ENCODE measurements at regions not wholly inside any gene's neighbourhood (a gene's known extent, or its start where the extent isn't known, plus 50 kb on each side); places are given as distances from the start of the nearest gene placed in this dataset.
"Not testable (repeated sequence)": the region's sequence is repeated elsewhere in the genome, so short reads cannot be mapped to it uniquely, and the experiment has no call there.

GRCh38 chr5:89826938-89827337 is 582.6 kb downstream of the CETN3 start:
- H3K4me3 ChIP-seq (ENCODE audit: low read depth in 1 of 2, low read length in 2 of 2) = no peak overlapping the region
- H3K36me3 ChIP-seq (ENCODE audit: insufficient read depth, low read length) = no peaks in the 10 kb centered on the region
- no peaks in the 10 kb centered on the region for H3K9me3 ChIP-seq (ENCODE audit: low read length)
- H3K27ac ChIP-seq (ENCODE audit: low read depth, low read length) = no peak overlapping the region
- no peak overlapping the region for H3K9ac ChIP-seq (ENCODE audit: low read length)
- H3K4me1 ChIP-seq (ENCODE audit: insufficient read depth, low read length) = peaks cover 16% of the 10 kb centered on the region
- H3K27me3 ChIP-seq (ENCODE audit: control insufficient read depth in 1 of 2, insufficient read depth in 2 of 2, low read length in 2 of 2) = no peaks in the 10 kb centered on the region

GRCh38 chr5:89823046-89823445 is 586.5 kb downstream of the CETN3 start:
- H3K4me3 ChIP-seq (ENCODE audit: low read depth in 1 of 2, low read length in 2 of 2) = no peak overlapping the region
- H3K36me3 ChIP-seq (ENCODE audit: insufficient read depth, low read length) = no peaks in the 10 kb centered on the region
- no peaks in the 10 kb centered on the region for H3K4me1 ChIP-seq (ENCODE audit: insufficient read depth, low read length)
- H3K27me3 ChIP-seq (ENCODE audit: control insufficient read depth in 1 of 2, insufficient read depth in 2 of 2, low read length in 2 of 2) = no peaks in the 10 kb centered on the region
- H3K9ac ChIP-seq (ENCODE audit: low read length) = no peak overlapping the region
- no peaks in the 10 kb centered on the region for H3K9me3 ChIP-seq (ENCODE audit: low read length)
- H3K27ac ChIP-seq (ENCODE audit: low read depth, low read length) = no peak overlapping the region

- no peaks in the 10 kb centered on the region for H3K27me3 ChIP-seq (ENCODE audit: control insufficient read depth in 1 of 2, insufficient read depth in 2 of 2, low read length in 2 of 2)
- H3K9me3 ChIP-seq (ENCODE audit: low read length) = no peaks in the 10 kb centered on the region
- no peaks in the 10 kb centered on the region for H3K4me1 ChIP-seq (ENCODE audit: insufficient read depth, low read length)
- no peak overlapping the region for H3K4me3 ChIP-seq (ENCODE audit: low read depth in 1 of 2, low read length in 2 of 2)
- H3K27ac ChIP-seq (ENCODE audit: low read depth, low read length) = no peak overlapping the region
- H3K36me3 ChIP-seq (ENCODE audit: insufficient read depth, low read length) = no peaks in the 10 kb centered on the region
- no peak overlapping the region for H3K9ac ChIP-seq (ENCODE audit: low read length)
Observed at GRCh38 chr5:89817841-89818240, 591.7 kb downstream of the CETN3 start.

GRCh38 chr5:89816038-89816437 is 593.5 kb downstream of the CETN3 start:
- Histone ChIP-seq H3K4me3 (ENCODE audit: low read depth in 1 of 2, low read length in 2 of 2) (no peak overlapping the region), H3K9me3 (ENCODE audit: low read length) (no peaks in the 10 kb centered on the region), H3K4me1 (ENCODE audit: insufficient read depth, low read length) (no peaks in the 10 kb centered on the region), H3K27ac (ENCODE audit: low read depth, low read length) (no peak overlapping the region), H3K9ac (ENCODE audit: low read length) (no peak overlapping the region), H3K36me3 (ENCODE audit: insufficient read depth, low read length) (no peaks in the 10 kb centered on the region), H3K27me3 (ENCODE audit: control insufficient read depth in 1 of 2, insufficient read depth in 2 of 2, low read length in 2 of 2) (no peaks in the 10 kb centered on the region)

GRCh38 chr5:89800735-89801134 is 608.8 kb downstream of the CETN3 start:
- not testable (repeated sequence) for H3K4me1 ChIP-seq (ENCODE audit: insufficient read depth, low read length); H3K27ac ChIP-seq (ENCODE audit: low read depth, low read length); H3K9me3 ChIP-seq (ENCODE audit: low read length); H3K36me3 ChIP-seq (ENCODE audit: insufficient read depth, low read length); H3K9ac ChIP-seq (ENCODE audit: low read length); H3K27me3 ChIP-seq (ENCODE audit: control insufficient read depth in 1 of 2, insufficient read depth in 2 of 2, low read length in 2 of 2); H3K4me3 ChIP-seq (ENCODE audit: low read depth in 1 of 2, low read length in 2 of 2)

- not testable (repeated sequence) for H3K9me3 ChIP-seq (ENCODE audit: low read length)
Observed at GRCh38 chr5:89794504-89794903, 615.1 kb downstream of the CETN3 start.

GRCh38 chr5:89779734-89780133 is 629.8 kb downstream of the CETN3 start:
- not testable (repeated sequence) for H3K9me3 ChIP-seq (ENCODE audit: low read length); H3K27ac ChIP-seq (ENCODE audit: low read depth, low read length); H3K4me1 ChIP-seq (ENCODE audit: insufficient read depth, low read length); H3K9ac ChIP-seq (ENCODE audit: low read length); H3K4me3 ChIP-seq (ENCODE audit: low read depth in 1 of 2, low read length in 2 of 2); H3K36me3 ChIP-seq (ENCODE audit: insufficient read depth, low read length); H3K27me3 ChIP-seq (ENCODE audit: control insufficient read depth in 1 of 2, insufficient read depth in 2 of 2, low read length in 2 of 2)

More at GRCh38 chr5:89794504-89794903, 615.1 kb downstream of the CETN3 start:
- not testable (repeated sequence) for H3K27me3 ChIP-seq (ENCODE audit: control insufficient read depth in 1 of 2, insufficient read depth in 2 of 2, low read length in 2 of 2); H3K36me3 ChIP-seq (ENCODE audit: insufficient read depth, low read length); H3K4me3 ChIP-seq (ENCODE audit: low read depth in 1 of 2, low read length in 2 of 2); H3K4me1 ChIP-seq (ENCODE audit: insufficient read depth, low read length); H3K9ac ChIP-seq (ENCODE audit: low read length); H3K27ac ChIP-seq (ENCODE audit: low read depth, low read length)

- Histone ChIP-seq H3K36me3 (ENCODE audit: insufficient read depth, low read length) (no peaks in the 10 kb centered on the region), H3K27me3 (ENCODE audit: control insufficient read depth in 1 of 2, insufficient read depth in 2 of 2, low read length in 2 of 2) (no peaks in the 10 kb centered on the region)
Observed at GRCh38 chr5:89777758-89778157, 631.8 kb downstream of the CETN3 start.

GRCh38 chr5:89769975-89770374 is 639.6 kb downstream of the CETN3 start:
- no peak overlapping the region for H3K9ac ChIP-seq (ENCODE audit: low read length)
- no peaks in the 10 kb centered on the region for H3K9me3 ChIP-seq (ENCODE audit: low read length)

More at GRCh38 chr5:89777758-89778157, 631.8 kb downstream of the CETN3 start:
- Histone ChIP-seq H3K4me1 (ENCODE audit: insufficient read depth, low read length) (no peaks in the 10 kb centered on the region), H3K4me3 (ENCODE audit: low read depth in 1 of 2, low read length in 2 of 2) (no peak overlapping the region), H3K9ac (ENCODE audit: low read length) (no peak overlapping the region), H3K27ac (ENCODE audit: low read depth, low read length) (no peak overlapping the region), H3K9me3 (ENCODE audit: low read length) (peaks cover 6% of the 10 kb centered on the region)

GRCh38 chr5:89759802-89760201 is 649.8 kb downstream of the CETN3 start:
- H3K27ac ChIP-seq (ENCODE audit: low read depth, low read length) = no peak overlapping the region
- peaks cover 4% of the 10 kb centered on the region for H3K4me1 ChIP-seq (ENCODE audit: insufficient read depth, low read length)
- no peak overlapping the region for H3K9ac ChIP-seq (ENCODE audit: low read length)
- no peaks in the 10 kb centered on the region for H3K27me3 ChIP-seq (ENCODE audit: control insufficient read depth in 1 of 2, insufficient read depth in 2 of 2, low read length in 2 of 2)
- no peaks in the 10 kb centered on the region for H3K36me3 ChIP-seq (ENCODE audit: insufficient read depth, low read length)
- H3K4me3 ChIP-seq (ENCODE audit: low read depth in 1 of 2, low read length in 2 of 2) = no peak overlapping the region
- no peaks in the 10 kb centered on the region for H3K9me3 ChIP-seq (ENCODE audit: low read length)

More at GRCh38 chr5:89769975-89770374, 639.6 kb downstream of the CETN3 start:
- Histone ChIP-seq H3K27ac (ENCODE audit: low read depth, low read length) (no peak overlapping the region), H3K36me3 (ENCODE audit: insufficient read depth, low read length) (no peaks in the 10 kb centered on the region), H3K4me3 (ENCODE audit: low read depth in 1 of 2, low read length in 2 of 2) (no peak overlapping the region), H3K27me3 (ENCODE audit: control insufficient read depth in 1 of 2, insufficient read depth in 2 of 2, low read length in 2 of 2) (no peaks in the 10 kb centered on the region), H3K4me1 (ENCODE audit: insufficient read depth, low read length) (no peaks in the 10 kb centered on the region)

GRCh38 chr5:89758146-89758545 is 651.4 kb downstream of the CETN3 start:
- H3K9me3 ChIP-seq (ENCODE audit: low read length) = no peaks in the 10 kb centered on the region

GRCh38 chr5:89756955-89757354 is 652.6 kb downstream of the CETN3 start:
- no peaks in the 10 kb centered on the region for H3K9me3 ChIP-seq (ENCODE audit: low read length)
- peaks cover 4% of the 10 kb centered on the region for H3K4me1 ChIP-seq (ENCODE audit: insufficient read depth, low read length)
- H3K9ac ChIP-seq (ENCODE audit: low read length) = no peak overlapping the region
- no peaks in the 10 kb centered on the region for H3K27me3 ChIP-seq (ENCODE audit: control insufficient read depth in 1 of 2, insufficient read depth in 2 of 2, low read length in 2 of 2)
- no peak overlapping the region for H3K27ac ChIP-seq (ENCODE audit: low read depth, low read length)
- no peak overlapping the region for H3K4me3 ChIP-seq (ENCODE audit: low read depth in 1 of 2, low read length in 2 of 2)
- H3K36me3 ChIP-seq (ENCODE audit: insufficient read depth, low read length) = no peaks in the 10 kb centered on the region

More at GRCh38 chr5:89758146-89758545, 651.4 kb downstream of the CETN3 start:
- H3K4me1 ChIP-seq (ENCODE audit: insufficient read depth, low read length) = peaks cover 4% of the 10 kb centered on the region
- H3K36me3 ChIP-seq (ENCODE audit: insufficient read depth, low read length) = no peaks in the 10 kb centered on the region
- no peak overlapping the region for H3K9ac ChIP-seq (ENCODE audit: low read length)
- no peak overlapping the region for H3K27ac ChIP-seq (ENCODE audit: low read depth, low read length)
- H3K4me3 ChIP-seq (ENCODE audit: low read depth in 1 of 2, low read length in 2 of 2) = no peak overlapping the region
- no peaks in the 10 kb centered on the region for H3K27me3 ChIP-seq (ENCODE audit: control insufficient read depth in 1 of 2, insufficient read depth in 2 of 2, low read length in 2 of 2)

All from muscle layer of colon (tissue), 2 donors.